CD4-positive, alpha-beta T cell treated with Interleukin-17A for 4 hours (primary cell): ENCODE measurements at regions not wholly inside any gene's neighbourhood (a gene's known extent, or its start where the extent isn't known, plus 50 kb on each side); places are given as distances from the start of the nearest gene placed in this dataset.
"Not testable (repeated sequence)": the region's sequence is repeated elsewhere in the genome, so short reads cannot be mapped to it uniquely, and the experiment has no call there.

Experiments used
- DNase-seq: peaks from one replicate; pipeline ENCODE4 v3.0.0-alpha.2; 2020; ENCODE audit warnings: mixed read lengths

DNA sequence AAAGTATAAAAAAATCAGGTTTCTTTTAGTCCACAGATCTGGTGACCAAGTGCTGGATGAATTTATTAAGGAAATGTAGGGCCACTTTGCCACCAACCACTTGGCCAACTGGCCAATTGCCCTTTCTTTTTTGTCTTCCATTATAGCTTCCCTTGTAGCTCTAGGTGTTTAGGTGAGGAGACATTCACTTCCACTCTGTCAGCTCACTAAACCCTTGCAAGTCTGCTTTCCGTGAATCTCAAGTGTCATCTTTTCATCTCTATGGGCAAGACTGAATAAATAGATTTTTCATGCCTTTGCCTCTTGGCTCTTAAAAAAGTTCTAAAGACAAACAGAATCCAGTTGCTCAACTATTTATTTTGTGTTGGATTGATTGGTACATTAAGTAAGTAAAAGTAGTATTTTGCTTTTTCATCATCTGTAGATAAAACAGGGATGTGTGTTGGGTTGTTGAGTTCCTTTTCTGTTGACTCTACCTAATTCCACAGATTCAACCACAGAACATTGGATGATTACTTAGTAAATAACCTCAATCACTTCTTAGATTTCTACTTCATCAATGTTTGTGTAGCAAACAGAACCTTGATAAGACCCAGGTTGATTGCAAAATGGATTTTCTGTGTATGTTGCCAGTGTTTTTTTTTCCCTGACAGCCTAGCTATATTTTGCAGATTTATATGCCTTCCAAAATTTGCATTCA is 68.1 kb upstream of the GRXCR1 start:
- DNase-seq: no peak

DNA sequence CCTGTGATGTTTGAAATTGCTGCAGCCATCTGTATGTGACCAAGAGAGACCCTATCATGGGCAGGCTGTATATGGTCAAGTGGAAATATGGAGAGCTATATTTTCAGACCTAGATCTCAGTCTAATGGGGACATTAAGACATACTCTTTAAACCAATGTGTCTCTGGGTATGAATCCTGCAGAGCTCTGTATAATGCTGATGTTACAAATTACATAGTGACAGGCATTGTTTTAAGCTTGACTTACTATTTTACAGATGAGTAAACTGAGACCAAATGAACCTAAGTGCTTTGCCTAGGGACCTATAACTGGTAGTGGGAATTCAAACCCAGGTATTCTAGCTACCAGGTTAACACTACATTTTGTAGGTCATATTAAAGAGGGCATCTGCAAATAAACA is 71.3 kb upstream of the GRXCR1 start:
- no peak for DNase-seq

DNA sequence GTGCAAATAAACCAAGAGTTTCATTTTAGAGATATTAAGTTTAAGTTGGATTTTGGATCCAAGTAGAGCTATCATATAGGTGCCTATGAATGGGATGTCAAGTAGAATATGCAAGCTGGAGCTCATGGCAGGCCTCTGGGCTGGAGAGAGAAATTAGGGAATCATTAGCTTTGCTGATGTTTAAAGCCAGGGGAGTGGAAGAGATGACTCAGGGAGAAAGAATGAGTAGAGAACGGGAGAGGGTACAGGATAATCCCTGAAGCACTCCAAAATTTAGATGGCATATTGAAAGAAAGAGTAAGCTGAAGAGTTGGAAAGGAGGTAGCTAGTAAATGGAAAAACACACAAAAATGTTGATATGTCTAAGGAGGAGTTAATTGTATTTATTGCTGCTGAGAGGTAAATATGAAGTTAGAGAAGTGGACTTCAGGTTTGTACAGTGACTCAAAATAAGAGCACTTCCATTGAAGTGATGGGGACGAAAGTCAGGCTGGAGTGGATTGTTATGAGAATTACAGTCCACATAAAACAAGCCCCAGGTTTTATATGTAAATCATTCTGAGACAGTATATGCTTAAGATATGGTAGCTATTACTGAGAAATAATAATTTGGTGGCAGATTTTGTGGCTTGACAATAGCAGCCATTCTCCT is 72.5 kb upstream of the GRXCR1 start:
- DNase-seq: no peak

DNA sequence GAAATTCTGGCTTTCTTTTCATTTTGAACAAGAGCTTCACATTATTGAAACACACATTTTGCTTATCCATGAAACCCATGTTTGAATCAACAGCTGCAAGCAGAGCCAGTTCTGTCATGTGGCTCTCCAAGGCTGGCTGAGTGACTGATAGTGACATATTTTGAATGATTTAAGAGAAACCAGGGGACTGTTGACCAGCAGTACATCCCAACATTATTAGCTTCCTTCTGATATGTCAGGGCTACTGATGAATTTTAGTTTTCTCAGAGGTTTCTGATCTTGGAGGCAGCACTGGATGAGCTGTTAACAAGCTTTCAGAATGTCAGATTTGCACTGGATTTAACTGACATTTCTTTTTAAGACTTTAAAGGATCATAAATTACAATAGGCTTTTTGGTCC is 74.6 kb upstream of the GRXCR1 start:
- no peak for DNase-seq

DNA sequence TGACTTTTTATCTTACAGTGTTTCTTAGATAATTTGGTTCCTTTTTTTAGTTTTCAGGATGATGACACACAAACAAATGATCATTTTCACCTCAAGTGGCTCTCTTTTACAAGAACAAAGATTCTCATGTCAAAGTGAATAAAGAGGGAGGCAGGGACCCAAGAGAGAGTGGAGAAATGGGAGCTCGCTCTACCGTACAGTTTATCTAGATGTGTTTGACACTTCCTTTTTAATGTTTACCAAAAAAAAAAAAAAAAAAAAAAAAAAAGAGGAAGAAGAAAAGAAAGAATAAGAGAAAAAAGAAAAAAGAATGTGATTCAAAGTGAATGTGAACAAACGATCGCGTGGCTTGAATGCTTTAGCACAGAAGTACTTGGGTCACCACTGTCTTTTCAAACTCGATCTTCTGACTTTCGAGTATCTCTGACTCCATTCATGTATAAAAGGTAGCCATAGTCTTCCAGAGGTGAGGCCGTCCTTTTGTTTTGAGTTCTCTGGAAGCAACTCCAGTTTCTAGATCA is 75.6 kb upstream of the GRXCR1 start:
- DNase-seq: no peak

DNA sequence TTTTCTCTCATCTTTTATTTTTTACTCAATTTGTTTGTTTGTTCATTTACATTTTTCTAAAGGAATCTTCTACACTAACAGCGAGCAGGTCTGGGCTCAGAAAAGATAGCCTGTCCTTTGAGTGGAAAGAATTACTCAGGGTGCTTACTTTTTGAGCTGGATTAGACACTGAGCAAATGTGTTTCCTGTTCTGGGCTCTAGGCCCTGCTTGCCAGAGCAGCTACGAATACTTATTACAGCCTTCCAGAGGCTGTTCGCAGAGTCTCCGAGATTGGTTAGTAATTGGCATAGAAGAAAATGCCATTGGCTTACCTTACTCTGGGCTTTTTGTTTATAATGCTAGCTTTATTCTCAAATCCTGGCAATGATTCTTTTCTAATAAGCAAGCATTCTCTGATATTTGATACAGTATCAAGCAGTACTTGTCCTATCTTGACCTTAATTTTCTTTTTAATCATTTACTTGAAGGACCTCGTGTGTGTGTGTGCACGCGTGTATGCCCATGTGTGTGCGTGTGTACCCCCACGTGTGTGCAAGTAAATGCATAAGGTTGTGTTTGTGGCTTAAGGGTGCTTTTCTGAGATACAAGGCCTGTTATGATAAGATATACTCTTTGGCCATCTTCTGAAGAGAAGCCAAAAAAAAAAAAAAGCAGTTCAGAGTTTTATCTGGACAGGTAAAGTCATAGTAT is 76.2 kb upstream of the GRXCR1 start:
- no peak for DNase-seq

DNA sequence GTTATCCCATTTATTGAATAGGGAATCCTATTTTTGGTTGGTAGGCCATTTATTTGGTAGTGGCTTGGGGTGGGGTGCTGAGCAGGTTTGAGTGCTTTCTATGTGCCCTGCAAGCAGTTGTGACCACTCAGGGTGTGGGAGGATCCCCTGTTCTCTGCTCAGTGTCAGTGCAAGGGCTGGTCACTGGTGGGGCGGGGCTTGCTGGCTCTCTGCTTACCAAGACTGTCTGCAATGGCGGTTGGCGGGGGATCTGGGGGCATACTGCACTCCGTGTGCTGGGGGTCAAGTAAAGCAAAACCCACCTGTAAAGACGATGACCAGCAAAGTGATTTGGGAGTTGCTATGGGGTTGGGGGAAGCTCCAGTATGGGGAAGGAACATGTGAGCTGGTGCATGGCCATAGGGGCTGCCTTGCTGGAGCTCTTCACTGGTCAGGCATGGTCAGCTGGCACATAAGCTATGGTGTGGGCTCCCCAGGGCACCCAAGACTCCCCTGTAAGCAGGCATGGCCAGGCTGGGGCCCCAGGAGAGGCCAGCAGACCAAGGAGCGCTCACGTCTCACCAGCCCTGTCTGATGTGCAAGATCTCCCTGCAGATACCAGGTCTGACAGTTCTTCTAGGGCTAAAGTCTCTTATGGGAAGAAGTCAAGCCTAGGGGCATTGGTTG is 83.0 kb upstream of the GRXCR1 start:
- no peak for DNase-seq

DNA sequence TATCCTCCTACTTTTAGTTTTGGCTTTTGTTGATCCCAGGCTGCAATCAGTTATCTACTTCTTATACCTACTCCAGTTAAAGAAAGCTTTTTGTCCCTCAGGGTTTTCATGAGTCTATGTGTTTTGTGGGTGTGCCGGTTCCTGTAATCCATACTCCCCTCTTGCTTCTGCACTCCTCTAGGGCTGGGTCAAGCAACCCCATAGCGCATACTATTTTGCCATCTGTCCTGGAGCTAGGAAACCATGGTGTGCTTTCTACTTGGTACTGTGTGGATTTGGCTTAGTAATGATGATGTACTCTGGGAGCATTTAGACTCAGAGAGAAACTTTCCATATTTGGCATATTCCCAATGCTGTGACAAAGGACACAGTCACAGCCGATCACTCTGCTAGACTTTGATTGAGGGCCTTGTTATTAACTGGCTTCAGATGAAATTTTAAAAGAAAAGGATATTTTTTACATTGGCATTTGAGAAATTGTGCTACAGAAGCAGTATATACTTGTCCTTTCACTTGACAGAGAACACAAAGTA is 86.1 kb upstream of the GRXCR1 start:
- DNase-seq: no peak

DNA sequence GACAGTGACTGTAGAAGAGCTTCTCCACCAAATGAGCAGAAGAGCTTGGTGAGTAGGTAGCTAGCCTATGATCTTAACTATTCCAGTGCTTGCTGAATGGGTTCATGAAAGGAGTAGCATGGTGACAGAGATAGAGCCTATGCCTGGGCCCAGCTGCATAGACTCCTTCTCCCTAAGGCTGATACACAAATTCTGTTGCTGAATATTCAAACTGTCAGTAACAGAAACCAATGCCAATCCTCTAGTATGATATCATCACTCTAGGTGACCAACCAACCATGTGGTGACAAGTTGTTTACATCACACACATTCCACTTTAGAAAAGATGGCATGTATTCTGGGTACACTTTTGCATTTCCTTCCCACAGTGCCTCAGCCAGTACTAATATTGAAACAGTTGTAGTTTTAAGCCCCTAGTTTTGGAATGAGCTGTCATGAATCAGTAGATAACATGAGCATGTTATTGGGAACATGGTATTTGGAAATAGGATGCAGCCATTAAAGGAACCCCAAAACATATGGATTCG is 103.4 kb upstream of the GRXCR1 start:
- no peak for DNase-seq

DNA sequence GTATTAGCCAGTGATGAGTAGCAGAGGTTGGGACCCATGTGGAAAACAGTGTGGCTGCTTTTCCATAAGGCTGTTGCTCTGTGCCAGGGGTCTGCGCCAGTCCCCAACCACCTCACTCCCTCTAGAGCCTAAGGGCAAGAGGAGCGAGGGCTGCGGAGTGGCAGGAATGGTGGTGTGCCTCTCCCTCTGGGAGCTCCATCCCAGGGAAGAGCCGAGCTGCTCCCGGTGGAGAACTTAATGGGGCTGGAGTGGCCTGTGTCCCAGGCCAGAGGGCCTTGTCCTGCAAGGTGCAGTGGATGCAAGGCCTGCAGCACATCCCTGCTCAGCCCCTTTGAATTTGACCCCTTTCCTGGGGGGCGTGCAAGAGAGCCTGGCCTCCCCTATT is 105.4 kb upstream of the GRXCR1 start:
- DNase-seq: no peak

DNA sequence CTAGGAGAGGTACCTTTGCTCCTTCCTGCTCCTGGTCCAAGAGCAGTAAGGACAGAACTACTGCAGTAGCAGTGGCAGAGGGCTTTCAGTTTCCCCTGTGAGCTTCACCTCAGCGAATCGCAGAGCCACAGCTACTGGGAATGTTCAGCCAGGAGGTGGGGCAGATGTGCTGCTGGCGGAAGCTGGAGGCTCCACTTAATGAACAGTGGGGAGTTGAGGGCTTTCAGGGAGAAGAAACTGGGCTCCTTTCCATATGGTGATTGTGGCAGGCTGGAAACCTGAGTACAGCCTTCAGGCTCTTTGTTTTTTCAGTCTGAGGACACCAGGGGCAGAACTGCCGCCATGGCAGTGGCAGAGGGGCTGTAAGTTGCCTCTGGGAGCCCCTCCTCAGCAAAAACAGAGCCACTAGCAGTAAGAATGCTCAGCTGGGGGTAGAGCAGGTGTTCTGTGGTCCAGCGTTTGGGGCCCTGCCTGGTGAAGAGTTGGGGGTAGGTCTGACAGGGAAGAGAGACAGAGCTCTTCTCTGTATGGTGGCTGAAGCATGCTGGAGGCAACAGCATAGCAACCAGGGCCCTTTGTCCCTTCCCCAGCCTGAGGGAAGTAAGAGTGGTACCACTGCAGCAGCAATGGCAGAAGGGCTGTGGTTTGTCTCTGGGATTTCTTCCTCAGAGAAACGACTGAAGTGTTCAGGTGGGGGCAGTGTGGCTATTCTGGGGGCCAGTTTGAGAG is 106.0 kb upstream of the GRXCR1 start:
- no peak for DNase-seq

DNA sequence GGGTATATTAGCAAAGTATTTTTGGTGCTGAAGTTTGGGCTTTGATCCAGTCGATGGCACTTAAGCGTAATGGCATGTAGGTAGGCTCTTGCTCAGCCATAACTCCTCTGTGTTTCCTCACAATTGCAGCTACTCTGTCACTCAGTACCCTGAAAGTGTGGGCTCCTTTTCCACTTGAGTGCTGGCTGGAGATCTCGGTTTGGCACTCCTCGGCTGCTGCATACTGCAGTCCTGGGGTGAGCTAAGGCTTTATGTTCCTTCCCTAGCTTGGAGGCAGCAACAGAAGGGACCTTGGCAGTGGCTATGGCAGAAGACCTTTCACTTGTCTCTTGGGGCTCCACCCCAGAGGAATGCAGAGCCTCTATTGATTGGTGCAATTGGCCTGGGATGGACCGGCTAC is 106.7 kb upstream of the GRXCR1 start:
- DNase-seq: no peak

DNA sequence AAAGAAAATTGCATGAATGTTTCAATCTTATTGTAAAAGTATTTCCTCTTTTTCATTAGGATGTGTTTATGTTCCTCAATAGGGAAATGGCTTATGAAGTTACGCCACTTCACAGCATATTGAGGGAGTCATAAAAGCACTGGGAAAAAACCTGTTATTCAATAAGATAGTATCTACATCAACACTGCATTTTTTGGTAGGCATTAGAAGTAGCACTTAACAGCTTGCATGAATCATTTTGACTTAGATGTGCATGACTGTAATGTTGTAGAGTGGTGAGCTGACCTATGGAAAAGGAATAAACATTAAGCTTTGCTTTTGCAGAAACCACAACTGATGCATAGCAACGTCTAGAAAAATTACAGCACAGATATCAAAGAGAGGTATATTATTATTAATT is 111.2 kb upstream of the GRXCR1 start:
- DNase-seq: no peak

DNA sequence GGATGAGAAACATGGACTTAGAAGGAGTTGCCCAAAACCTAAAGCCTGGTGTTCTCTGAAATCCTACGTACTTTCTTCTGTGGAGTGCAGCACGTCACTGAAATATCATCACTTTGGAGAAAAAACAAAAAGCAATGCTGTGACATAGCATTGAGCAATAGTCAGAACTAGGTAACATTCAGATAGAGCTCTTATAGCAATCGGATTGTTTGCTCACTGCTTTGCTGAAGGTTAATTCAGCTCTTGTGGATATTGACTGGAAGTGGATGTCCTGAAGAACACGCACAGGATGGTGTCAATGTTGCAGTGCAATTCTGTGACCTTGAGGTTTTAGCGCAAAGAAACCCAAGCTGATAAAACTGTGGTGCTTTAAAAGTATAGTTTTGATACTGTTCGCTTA is 114.2 kb upstream of the GRXCR1 start:
- DNase-seq: no peak

DNA sequence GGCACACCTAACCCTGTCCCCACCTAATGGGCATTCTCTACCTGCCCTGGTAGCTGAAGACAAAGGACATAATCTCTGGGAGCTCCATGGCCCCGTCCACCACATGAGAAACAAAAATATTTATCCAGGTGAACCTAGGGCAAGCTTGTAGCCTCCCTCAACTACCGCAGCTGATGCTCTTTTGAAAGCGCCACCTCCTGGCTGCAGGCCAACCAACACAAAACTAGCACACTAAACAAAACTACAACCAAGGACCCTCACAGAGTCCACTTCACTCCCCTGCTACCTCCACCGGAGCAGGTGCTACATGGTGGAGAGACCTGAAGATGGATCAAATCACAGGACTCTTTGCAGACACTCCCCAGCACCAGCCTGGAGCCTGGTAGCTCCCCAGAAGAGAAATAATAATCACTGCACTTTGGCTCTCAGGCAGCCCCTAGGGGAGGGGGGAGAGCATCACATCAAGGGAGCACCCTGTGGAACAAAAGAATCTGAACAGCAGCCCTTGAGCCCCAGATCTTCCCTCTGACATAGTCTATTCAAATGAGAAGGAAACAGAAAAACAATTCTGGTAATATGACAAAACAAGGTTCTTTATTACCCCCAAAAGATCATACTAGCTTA is 111.3 kb upstream of the ATP8A1 start:
- DNase-seq: peak; percentile 7

DNA sequence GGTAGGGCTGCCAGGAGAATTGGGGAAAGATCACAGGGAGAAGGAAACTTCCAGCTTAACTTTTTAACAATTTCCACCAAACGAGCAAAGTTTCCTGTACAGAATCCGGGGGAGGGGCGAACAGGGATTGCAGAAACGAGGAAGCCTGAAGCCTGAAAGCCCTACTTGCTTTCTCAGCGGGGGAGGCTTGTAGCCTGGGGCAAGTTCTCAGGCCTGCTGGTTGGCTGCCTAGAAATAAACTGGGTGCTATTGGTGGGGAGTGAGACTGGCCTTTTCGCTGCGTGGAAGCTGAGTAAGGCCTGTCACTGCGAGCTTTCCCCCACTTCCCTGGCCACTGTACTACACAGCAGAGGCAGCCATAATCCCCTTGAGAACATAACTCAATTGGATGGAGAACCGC is 110.8 kb upstream of the ATP8A1 start:
- no peak for DNase-seq

DNA sequence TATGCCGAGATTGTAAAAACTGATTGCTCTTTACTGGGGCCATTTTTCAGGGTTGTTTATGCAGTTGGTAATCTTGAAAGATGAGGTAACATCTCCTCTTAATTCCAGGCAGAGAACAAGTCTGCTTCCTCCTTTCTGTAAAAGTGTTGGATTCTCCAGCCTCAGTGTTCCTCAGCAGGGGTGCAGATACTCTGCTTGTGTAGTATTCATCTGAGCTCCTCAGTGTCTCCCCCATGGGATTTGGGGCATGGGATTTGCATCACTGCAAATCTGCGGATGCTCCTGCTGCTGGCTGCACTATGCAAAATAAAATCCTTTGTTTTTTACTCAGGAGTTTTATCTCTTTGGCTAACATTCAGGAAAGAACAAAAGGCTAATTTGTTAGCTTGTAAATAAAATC is 104.9 kb upstream of the ATP8A1 start:
- DNase-seq: no peak

DNA sequence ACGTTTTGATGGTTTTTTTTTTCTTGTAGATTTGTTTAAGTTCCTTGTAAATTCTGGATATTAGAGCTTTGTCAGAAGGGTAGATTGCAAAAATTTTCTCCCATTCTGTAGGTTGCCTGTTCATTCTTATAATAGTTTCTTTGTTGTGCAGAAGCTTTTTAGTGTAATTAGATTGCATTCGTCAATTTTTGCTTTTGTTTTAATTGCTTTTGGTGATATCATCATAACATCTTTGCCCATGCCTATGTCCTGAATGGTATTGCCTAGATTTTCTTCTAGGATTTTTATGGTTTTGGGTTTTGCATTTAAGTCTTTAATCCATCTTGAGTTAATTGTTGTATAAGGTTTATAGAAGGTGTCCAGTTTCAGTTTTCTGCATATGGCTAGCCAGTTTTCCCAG is 98.1 kb upstream of the ATP8A1 start:
- DNase-seq: not testable (repeated sequence)

DNA sequence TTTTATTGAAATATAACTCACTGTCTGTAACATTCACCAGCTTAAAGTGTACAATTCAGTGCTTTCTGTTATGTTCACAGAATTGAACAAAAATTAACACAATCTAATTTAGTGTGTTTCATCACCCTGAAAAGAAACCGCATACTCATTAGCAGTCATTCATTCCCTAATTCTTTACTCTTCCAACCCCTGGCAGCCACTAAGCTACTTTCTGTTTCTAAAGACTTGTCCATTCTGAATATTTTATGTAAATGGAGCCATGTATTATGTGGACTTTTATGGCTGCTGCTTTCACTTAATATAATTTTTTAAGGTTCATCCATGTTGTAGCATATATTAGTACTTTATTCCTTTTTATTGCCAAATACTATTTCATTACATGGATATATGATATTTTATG is 94.7 kb upstream of the ATP8A1 start:
- no peak for DNase-seq

DNA sequence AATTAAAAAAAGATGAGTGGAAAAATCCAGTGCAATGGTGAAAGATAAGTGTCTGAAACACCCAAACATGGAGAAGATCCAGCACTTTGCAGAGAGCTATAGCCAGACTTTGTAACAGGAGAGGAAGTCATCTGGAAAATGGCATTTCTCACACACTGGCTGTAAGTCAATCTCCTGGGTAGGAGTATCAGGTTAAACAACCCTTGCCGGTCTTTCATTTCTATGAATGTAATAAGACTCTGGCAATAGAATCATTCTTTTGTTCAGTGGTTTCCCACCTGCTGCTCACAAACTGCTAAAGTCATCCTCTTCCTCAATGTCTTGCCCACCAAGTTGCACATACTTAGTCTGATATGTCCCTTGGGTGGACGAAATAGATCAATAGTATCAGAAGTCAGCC is 94.0 kb upstream of the ATP8A1 start:
- DNase-seq: no peak

DNA sequence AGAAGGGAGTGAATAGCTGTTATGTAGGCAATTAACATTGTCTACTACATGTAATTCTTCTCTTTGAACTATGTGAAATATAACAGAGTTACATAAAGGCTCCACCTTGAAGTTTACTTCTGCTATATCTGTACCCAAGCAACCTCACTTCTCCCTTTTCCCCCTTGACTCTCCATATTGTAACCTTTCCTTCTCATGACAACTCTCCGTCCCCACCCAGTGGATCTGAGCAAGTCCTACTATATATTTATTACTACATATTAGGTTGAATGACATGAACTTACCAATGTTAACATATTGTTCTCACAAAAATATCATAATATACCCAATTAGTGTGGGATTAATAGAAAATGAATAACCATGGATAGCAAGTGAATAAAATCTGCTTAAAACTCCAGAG is 93.2 kb upstream of the ATP8A1 start:
- DNase-seq: peak; percentile 51

DNA sequence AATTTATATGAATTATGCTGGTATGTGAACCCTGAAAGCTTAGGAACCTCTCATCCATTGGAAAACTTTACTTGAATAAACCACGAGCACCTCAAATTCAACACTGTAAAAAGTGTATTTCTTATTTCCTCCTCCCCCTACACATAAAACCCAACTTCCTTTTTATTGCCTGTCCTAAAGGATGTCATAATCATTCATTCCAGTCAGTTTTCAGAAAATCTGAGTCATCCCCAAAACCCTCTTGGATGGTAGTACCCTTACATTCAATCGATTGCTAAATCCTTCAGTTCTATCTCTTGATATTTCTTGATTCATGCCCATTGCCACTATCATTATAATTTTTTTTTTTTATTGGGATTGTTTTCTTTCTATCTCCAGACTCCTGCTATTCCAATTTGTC is 91.1 kb upstream of the ATP8A1 start:
- DNase-seq: no peak
